Stimulated activated CD4-positive, alpha-beta T cell treated with anti-CD3 and anti-CD28 coated beads, Interleukin-15, amount 100 ng/mL, for 24 hours (primary cell): ENCODE measurements at regions not wholly inside any gene's neighbourhood (a gene's known extent, or its start where the extent isn't known, plus 50 kb on each side); places are given as distances from the start of the nearest gene placed in this dataset.

Source experiments
- DNase-seq: peaks from one replicate; pipeline ENCODE4 v3.0.0-alpha.2; 2020

DNA sequence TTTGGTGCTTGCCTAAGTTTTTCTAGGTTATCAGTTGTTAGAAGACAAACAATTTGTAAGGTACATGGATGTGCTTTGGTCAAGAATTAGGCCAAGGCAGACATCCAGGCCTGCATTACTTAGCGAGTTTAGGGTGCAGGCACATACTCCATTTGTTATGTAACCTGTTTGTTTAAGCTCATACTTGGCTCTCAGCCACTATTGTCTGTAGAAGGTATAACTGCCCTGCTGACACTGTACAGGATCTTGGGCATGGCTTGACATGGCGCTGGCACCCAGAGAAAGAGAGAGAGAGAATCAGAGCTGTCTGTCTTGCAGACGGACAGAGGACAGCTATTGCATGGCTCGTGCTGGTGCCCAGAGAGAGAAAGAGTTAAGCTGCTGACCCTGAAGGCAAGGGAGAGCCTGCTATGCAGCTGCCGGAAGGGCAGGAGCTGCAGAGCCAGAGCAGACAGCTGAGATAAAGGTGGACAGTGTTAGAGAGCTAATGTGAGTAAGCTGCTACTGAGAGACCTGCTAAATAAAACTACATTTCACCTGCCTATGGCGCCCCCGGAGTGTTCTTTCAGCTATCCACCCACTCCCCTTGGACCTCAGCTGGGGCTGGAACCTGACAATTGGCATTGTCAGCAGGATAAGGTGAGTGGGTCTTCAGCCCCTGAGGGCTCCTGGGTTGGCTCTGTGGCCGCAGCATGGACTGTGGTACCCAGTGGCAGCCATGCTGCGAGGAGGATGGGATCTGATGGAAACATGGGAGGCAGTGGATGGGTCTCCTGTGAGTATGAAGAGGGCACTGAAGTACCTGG lies 120.9 kb upstream of the TMEM106B start:
- DNase-seq, result no peak

DNA sequence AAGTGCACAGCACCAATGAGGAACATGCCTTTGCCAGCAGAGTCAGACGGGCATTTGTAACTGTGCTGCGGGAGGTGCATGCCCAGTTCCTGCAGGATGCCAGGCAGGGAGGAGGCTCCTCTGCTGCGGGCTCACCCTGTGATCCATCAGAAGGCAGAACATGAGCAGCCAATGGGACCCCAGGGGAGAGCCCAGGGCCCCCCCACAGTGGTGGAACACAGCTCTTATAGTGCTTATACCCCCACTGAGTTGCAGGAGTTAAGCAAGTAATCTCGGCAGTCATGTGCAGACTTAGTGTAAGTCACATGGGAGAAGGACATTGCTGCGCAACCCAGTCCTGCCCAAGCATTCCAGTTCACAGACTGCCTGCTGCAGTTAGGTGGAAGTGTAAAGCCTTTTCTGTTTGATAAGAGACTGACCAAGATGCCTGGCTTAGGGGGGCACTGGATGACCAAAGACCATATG lies 120.3 kb upstream of the TMEM106B start:
- no peak for DNase-seq

DNA sequence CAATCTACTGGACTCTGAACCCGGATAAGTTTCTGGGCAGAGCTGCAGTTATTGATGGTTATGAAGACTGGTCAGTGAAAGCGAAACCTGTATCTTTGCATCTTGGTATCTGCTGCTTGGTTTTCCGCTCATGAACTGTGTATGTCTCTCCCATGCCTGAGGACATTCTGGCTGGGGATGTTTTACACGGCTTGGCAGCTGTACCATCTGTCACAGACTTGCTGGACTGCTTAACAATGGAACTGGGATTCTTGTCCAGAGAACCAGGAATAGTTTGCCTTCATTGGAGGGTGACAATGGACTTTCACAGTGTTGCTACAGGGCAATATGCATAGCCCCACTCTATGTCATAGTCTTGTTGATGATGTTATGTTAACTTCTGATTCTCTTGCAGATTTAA lies 119.9 kb upstream of the TMEM106B start:
- no peak for DNase-seq

DNA sequence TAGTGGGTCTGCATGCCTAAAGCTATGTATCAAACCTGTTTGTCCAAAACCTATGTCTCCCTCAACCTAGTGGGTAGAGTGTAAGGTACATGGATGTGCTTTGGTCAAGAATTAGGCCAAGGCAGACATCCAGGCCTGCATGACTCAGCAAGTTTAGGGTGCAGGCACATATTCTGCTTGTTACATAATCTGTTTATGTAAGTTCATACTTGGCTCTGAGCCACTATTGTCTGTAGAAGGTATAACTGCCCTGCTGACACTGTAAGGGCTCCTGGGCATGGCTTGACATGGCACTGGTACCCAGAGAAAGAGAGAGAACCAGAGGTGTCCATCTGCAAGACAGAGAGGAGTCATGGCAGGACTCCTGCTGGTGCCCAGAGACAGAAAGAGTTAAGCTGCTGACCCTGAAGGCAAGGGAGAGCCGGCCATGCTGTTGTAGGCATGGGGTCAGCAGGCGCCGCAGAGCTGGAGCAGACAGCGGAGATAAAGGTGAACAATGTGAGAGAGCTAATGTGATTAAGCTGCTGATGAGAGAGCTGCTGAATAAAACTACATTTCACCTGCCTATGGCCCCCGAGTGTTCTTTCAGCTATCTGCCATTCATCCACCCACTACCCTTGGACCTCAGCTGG lies 118.5 kb upstream of the TMEM106B start:
- DNase-seq, result no peak

DNA sequence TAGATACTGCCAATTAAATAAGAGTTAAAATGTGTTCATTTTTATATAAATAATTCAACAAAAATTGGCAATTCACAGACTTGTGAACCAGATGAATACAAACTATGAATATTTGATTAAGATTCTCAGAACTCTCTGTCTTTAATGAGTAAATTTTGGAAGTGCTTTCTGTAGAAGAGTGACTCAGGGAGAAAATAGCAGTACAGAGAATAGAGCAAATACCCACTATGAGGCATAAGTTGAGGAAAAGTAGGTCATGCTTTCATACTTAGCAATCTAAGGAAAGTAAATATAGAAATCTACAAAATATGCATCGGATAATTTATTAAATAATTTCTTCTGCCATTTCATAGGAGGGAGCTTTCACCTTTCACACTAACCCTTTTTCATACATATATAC lies 117.7 kb upstream of the TMEM106B start:
- DNase-seq, result no peak

DNA sequence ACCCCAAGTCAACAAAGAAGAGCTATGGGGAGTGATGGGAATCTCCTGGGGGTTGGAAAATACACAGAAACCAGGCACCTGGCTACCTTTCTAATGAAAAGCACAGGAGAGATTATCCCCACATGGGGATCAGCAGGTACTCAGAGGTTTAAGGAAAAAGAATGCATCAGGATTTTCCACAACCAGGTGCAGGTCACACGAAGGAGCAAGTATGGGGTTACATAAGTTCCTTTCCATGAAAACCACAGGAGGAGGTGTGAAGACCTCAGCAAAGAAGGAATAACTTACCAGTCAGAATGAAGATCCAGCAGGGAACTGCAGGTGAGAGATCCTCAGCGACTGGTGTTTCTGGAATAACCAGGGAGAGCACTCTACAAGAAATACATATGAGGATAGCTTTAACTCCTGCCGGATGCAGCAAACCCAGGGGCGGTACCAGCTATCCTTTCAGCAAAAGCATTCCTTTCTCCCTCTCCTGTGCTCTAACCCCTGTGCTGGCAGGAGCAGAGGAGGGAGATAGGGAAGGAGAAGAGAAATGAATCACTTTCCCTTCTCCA lies 116.7 kb upstream of the TMEM106B start:
- no peak for DNase-seq

DNA sequence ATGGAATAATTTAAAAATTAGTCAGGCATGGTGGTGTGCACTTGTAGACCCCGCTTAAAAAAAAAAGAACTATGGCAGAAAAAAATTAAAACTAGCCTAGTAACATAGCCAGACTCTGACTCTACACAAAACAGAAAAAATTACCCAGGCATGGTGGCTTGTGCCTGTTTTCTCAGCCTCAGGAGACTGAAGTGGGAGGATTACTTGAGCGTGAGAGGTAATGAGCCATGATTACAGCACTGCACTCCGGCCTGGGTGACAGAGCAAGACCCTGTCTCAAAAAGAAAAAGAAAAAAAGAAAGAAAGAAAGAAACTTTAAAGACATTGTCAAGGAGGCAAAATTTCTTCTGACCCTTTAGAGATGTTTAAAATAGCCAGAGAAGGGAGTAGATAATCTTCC lies 109.0 kb upstream of the TMEM106B start:
- DNase-seq, result no peak

DNA sequence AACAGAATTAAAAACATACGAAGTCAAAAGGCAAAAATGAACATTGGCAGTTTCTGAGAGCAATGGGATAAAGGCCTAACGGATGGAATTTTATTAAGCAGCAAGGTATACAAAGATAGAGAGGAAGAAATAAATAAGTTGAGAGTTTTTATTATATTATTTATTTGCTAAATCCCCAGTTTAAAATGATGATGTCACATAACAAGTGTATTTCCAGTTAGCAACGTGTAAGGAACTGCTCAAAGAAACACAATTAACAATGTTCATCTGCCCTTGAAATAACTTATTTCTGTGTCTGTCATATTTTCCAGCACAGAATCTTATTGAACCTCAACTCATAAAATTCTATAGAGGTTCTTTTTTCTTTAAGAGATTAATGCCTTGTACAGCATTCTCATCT lies 108.6 kb upstream of the TMEM106B start:
- no peak for DNase-seq

DNA sequence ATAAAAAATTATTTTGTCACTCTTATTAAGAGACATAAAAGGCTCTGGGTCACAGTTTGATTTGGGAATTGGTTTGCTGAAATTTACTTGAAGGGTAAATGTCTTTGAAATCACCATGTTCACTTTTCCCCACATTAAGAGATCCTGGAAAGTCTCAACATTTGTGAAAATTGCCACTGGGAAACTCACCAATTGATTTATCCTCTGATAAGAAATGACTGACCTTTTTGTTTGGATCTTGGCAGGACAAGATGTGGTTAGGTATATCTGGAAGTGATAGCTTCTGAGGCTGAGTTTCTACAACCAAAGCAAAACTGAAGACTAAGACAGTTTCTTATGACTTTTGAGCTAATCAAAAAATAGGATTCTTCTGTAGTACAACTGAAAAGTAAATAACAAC lies 107.1 kb upstream of the TMEM106B start:
- DNase-seq, result no peak

DNA sequence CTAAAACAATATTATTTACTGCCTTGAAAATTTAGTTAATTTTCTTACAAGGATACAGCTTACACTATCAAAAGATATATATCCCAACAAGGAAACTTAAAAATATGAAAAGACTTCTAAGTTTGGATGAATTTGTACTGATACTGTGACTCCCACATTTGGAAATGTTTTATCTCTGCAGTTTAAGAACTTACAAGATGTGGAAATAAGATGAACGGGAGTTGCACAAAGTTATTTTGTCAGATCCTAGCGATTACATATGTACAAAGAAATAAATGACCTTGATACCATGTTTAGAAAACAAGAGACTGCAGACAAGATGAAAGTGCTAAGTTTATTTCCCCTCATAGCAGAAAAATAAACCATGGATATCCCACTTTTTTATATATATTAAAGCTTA lies 103.7 kb upstream of the TMEM106B start:
- no peak for DNase-seq

DNA sequence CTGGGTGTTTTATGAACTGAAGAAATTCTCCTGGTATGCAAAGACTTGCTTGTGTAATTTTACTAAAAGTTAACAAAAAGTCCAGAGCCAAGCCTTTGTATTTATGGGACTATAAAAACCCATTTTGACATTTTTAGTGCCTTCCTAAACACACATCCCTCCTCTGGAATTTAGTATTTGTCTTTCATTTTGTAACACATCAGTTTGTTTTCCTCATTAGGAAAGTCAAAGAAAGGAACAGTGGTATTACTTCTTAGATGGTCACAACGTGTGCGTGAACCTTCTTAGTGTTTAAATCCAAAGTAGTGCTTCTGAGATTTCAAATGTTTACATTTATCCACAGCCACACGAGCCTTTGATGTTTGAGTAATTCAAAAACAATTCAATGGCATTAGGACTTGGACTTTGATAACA lies 103.2 kb upstream of the TMEM106B start:
- DNase-seq, result no peak

DNA sequence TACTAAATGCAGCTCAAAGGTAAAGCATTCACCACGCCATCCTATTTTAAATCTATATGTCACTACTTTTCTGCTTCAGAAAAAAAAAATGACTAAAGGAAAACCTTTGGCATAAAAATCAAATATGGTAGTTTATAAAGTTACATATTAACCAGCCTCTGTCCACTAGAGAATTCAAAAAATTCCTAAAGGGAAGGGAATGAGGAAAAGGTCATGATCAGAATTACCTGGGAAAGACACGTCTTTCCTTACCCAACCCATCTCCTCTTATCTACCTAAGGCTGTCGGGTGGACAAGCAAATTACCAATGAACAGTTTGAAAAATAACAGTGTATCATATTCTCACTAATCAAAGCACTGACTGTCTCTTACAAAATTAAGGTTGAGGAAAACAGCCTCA lies 100.7 kb upstream of the TMEM106B start:
- DNase-seq, result no peak

DNA sequence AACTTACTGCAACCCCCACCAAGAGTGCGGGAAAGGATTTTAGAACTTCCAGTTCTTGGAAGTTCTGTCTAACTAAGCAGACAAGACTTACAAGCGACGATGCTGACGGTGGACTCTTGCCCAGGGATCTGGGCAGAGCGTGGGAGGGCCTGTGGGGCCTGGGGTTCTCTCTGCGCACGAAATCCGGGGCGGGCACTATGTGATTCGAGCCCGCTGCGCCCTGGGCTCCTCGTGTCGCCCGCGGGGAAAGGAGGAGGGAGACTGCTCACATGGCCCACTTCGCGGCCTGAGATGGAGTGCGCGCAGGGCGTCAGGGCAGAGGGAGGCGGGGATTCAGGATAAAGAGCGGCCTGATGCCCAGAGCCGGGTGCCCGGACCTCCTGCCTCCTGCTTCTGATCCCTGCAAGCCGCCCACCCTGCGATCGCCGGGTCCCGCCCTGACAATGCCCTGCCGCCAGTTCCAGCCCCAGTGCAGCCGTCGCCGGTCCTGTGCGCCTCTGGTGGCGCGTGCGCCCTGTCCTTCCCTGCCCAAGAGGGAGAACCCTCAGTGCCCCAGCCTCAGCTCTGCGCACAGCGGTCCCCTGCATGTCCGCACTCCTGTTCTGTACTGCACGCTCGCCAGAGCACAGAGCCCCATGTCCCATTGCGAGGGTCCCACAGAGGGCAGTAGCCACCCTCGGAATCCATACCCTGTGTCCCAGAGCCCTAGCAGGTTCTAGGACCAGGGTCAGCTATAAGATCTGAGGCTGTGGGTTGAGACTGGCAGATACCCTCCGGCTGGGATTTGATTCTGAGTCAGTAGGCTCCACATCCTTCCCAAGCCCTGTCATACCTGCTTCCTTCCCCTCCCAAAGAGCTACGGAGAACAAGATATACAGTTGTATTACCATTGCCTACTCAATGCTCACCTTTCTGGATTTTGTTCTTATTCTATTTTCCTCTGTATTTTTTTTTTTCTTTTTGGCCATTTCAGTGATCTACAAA lies 99.4 kb upstream of the TMEM106B start:
- peak; percentile 41 for DNase-seq

DNA sequence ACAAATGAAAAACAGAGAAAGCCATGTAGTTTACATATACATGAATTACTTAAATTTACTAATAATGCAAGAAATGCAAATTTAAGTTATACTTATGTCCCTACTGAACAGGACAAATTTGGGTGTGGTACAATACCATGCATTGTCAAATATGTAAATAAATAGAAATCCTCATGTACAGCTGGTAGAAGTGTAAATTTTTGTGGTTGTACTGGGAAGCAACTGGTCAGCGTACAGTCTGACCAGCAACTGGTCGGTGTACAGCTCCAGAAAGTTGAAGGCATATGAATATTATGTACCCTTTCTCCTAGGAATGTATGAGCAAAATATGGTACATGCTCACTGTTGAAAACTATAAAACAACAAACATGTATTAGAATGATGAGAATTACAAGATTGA lies 93.9 kb upstream of the TMEM106B start:
- DNase-seq, result no peak

DNA sequence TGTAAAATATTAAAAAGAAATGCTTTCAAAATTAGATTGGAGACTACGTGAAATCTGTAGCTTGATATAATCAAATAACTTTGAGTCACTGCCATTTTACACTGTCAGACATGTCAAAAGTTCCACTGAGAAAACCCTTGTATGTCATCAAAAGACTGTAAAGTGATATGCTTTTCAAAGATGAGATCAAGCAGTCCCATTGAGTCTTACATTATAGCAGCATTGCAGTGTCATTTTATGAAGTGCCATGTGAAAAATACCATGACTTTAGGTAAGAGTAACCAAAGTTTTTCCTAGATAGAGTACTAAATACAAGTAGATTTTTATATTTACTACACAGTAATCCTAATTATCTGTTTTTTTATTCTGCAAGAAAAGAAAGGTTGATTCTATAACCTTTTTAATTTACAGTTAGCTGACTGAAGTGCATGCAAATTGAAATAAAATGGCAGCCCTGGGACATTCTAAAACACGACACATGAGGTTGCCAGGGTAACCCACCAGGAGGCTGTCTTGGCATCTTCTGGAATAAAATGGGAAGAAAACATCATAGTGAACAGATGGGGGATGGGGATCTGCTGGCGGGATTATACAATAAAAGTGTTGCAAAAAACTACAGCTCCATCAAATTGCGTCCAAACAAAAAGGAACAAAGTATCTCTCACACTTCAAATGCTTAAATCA lies 91.3 kb upstream of the TMEM106B start:
- no peak for DNase-seq

DNA sequence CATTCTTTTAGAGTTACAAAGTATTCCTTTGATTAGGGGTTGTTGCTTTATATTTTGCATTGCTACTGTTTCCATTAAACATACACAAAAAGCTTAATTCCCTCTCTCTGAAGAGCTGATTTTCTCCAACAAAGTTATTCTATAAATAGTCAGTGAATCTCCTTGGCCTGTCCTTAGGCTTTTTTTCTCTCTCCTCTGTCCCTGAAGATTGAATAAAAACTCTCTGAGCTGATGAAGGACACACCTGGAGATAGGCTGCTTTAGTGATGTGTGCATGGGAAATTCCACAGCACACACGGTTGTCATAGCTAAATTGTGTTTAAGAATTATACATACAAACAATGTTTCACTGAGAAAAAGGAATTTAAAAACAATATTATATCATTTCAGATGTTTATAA lies 90.5 kb upstream of the TMEM106B start:
- DNase-seq, result no peak

DNA sequence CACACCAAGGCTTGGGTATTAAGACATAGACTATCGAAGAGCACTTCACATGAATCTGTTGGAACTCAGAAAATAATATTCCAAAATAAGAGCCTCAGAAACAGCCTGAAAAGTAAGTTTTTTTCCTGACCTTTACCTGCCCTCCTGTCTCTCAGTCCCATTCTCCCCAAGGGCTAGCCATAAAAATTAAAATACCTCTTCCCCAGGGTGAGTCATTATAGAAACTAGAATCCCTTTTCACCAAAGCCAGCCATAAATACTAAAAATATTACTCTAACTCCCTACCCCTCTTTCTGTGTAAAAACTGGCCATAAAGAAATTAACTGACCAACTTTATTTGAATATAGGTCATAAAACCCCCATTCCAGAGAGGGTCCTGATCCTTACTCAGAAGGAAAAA lies 87.9 kb upstream of the TMEM106B start:
- DNase-seq, result no peak

DNA sequence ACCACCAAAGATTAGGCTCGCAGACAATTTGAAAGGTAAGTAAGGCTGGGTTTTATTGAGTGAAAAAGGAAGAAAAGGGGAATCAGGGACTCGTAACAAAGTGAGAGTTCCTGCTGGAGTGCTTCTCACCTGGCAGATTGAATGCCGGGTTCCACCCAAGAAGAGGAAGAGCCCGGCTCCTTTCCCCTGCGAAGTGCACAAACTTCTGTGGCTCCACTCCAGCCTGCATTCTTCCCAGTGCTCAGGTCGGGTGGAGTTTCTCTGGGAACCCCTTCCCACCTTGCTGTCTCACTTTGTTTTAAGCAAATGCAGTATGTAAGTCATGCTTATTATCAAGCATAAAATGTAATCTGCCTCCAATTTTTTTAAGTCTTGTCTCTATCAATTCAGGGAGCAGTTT lies 87.1 kb upstream of the TMEM106B start:
- DNase-seq, result no peak

DNA sequence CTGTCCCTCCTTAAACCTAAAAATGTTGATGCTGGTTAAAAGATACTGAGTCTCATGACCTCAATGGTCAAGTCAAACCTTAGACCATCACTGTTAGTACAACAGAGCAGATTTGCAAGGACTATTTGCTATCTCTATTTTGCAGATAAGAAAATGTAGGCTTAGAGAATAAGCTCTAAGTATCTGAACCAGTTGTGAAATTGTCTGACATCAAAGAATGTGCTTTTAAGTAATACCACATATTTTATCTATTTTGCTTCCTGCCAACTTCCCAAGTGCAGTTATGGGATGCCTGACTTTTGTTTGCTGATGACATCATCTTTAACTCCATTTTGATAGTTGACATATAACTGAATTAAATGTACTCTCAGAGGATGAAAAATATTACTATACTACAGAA lies 83.6 kb upstream of the TMEM106B start:
- DNase-seq, result no peak

DNA sequence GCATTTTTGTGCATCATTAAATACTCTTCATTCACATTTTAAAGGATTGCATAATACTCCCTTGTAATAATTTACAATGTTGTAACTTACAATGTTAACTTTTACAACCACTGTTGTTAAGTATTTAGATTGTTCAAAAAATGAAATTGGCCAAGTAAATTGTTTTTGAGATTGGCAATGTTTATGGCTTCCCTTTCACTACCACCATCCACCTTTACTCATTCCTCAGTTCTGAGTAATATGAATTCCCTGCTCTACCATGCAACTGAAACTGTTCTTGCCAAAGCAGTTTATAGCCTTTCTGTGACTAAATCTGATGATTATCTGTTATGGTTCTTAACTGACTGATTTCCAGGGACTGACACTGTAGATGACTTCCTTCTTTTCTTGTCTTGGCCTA lies 80.5 kb upstream of the TMEM106B start:
- DNase-seq, result no peak

DNA sequence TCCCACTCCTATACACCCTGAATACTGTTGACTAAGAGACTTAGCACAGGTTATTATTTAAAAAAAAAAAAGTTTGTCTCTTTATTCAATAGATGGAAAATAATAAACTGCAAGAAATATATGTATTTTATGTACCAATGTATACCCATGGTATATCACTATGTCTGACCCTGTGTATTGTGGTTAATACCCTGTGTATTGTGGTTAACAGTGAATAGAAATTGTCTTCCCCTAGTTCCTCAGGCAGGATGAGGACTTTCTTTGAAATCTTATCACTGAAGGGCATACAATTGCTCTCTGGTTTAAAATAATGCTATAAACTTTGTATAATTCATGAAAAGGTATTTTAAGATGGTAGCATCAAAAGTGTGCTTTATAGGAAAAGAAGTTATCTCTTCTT lies 80.0 kb upstream of the TMEM106B start:
- DNase-seq, result no peak

DNA sequence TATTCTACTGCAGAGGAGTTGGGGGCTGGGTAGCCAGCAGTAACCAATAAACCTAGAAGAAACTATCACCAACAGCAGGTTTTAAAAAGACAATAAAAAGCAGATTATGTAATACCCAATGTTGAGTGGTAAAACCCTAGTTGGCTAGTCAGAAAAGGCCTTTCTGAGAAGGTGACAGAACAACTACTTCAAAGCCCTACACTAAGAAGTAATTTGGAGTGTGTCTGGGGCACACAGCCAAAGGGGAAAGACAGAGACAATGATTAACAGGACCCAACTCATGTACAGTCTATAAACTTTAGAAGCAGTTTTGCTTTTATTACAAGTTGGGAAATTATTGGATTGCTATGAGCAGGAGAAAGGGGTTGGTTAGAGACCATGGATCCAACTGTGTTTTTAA lies 77.2 kb upstream of the TMEM106B start:
- no peak for DNase-seq

DNA sequence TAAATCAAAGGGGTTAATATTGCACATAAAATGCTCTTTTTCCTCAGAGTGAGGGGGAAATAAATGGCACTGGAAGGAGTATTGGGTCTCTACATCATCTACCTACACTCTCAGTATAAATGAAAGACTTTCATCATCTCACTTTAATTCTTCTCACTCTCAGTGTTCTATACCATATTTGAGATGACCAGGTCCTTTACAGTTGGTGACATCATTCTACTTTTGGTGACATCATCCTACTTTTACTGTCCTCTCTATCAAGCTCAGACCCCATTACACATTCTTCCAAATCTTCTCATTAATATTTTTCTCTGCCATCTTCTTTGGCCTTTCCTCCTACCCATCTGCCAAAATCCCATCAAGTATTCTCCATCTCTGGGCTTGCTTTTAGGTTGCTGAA lies 74.6 kb upstream of the TMEM106B start:
- no peak for DNase-seq
